ENCODE measurements at regions not wholly inside any gene's neighbourhood (a gene's known extent, or its start where the extent isn't known, plus 50 kb on each side); places are given as distances from the start of the nearest gene placed in this dataset.

- DNase-seq (ENCODE audit: low read depth in 2 of 3, low spot score in 2 of 3): no peak
These were observed 424.2 kb upstream of the DCN start for GRCh38 chr12:91606662-91607377.

GRCh38 chr12:91604897-91605296 is 422.3 kb upstream of the DCN start:
- no peak for DNase-seq (ENCODE audit: low read depth in 2 of 3, low spot score in 2 of 3)

- DNase-seq (ENCODE audit: low read depth in 2 of 3, low spot score in 2 of 3): no peak
These were observed 420.4 kb upstream of the DCN start for GRCh38 chr12:91603060-91603459.

- DNase-seq (ENCODE audit: low read depth in 2 of 3, low spot score in 2 of 3): no peak
These were observed 418.4 kb upstream of the DCN start for GRCh38 chr12:91601054-91601453.

GRCh38 chr12:91594715-91595114 is 412.1 kb upstream of the DCN start:
- no peak for DNase-seq (ENCODE audit: low read depth in 2 of 3, low spot score in 2 of 3)

GRCh38 chr12:91591639-91591987 is 409.0 kb upstream of the DCN start:
- no peak for DNase-seq (ENCODE audit: low read depth in 2 of 3, low spot score in 2 of 3)

- no peak for DNase-seq (ENCODE audit: low read depth in 2 of 3, low spot score in 2 of 3)
These were observed 408.5 kb upstream of the DCN start for GRCh38 chr12:91590966-91591638.

GRCh38 chr12:91588874-91589454 is 406.3 kb upstream of the DCN start:
- no peak for DNase-seq (ENCODE audit: low read depth in 2 of 3, low spot score in 2 of 3)

- DNase-seq (ENCODE audit: low read depth in 2 of 3, low spot score in 2 of 3): no peak
These were observed 403.4 kb upstream of the DCN start for GRCh38 chr12:91586015-91586414.

- no peak for DNase-seq (ENCODE audit: low read depth in 2 of 3, low spot score in 2 of 3)
These were observed 400.2 kb upstream of the DCN start for GRCh38 chr12:91582811-91583210.

GRCh38 chr12:91579516-91580263 is 397.1 kb upstream of the DCN start:
- no peak for DNase-seq (ENCODE audit: low read depth in 2 of 3, low spot score in 2 of 3)

GRCh38 chr12:91577586-91578539 is 395.2 kb upstream of the DCN start:
- no peak for DNase-seq (ENCODE audit: low read depth in 2 of 3, low spot score in 2 of 3)

- DNase-seq (ENCODE audit: low read depth in 2 of 3, low spot score in 2 of 3): no peak
These were observed 393.8 kb upstream of the DCN start for GRCh38 chr12:91576432-91576831.

- DNase-seq (ENCODE audit: low read depth in 2 of 3, low spot score in 2 of 3): no peak
These were observed 393.0 kb upstream of the DCN start for GRCh38 chr12:91575630-91576029.

GRCh38 chr12:91574975-91575374 is 392.4 kb upstream of the DCN start:
- no peak for DNase-seq (ENCODE audit: low read depth in 2 of 3, low spot score in 2 of 3)

- no peak for DNase-seq (ENCODE audit: low read depth in 2 of 3, low spot score in 2 of 3)
These were observed 391.8 kb upstream of the DCN start for GRCh38 chr12:91574391-91574790.

GRCh38 chr12:91572869-91573268 is 390.3 kb upstream of the DCN start:
- no peak for DNase-seq (ENCODE audit: low read depth in 2 of 3, low spot score in 2 of 3)

- DNase-seq (ENCODE audit: low read depth in 2 of 3, low spot score in 2 of 3): no peak
These were observed 384.5 kb upstream of the DCN start for GRCh38 chr12:91567100-91567485.

- DNase-seq (ENCODE audit: low read depth in 2 of 3, low spot score in 2 of 3): no peak
These were observed 383.9 kb upstream of the DCN start for GRCh38 chr12:91566328-91567099.

- no peak for DNase-seq (ENCODE audit: low read depth in 2 of 3, low spot score in 2 of 3)
These were observed 383.2 kb upstream of the DCN start for GRCh38 chr12:91565846-91566245.
